NCI-H2171 treated with DMSO at 0.1 percent for 48 hours (cell line): ENCODE measurements at regions not wholly inside any gene's neighbourhood (a gene's known extent, or its start where the extent isn't known, plus 50 kb on each side); places are given as distances from the start of the nearest gene placed in this dataset.
A peak's percentile ranks its signal among the peaks of the same experiment; 100 is the strongest.
"Not testable (repeated sequence)": the region's sequence is repeated elsewhere in the genome, so short reads cannot be mapped to it uniquely, and the experiment has no call there.

Source experiments
- DNase-seq: peaks from one replicate; lab custom pipeline; 2025; lab: John Stamatoyannopoulos, UW

- no peak for DNase-seq
These were observed 51.2 kb upstream of the GPR31 start for GRCh38 chr6:167208819-167209576.

DNA sequence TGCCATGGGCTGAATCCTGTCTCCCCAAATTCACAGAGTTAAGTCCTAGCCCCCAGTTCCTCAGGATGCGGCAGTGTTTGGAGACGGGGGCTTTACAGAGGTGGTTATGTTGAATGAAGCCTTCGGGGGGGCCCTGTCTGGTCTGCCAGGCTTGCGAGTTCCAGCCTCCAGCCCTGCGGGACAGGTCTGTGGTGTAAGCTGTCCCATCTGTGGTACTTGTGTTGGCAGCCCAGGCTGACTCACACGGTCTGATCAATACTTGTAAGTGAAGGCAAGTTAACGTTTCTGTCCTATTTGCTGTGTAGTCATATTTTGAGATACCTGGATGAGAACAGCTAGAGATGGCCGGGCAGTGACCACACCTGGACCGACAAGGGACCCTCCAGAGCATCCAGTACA is 51.8 kb upstream of the GPR31 start:
- no peak for DNase-seq

- peak; percentile 90 for DNase-seq
These were observed 52.9 kb upstream of the GPR31 start for GRCh38 chr6:167210375-167211294.

DNA sequence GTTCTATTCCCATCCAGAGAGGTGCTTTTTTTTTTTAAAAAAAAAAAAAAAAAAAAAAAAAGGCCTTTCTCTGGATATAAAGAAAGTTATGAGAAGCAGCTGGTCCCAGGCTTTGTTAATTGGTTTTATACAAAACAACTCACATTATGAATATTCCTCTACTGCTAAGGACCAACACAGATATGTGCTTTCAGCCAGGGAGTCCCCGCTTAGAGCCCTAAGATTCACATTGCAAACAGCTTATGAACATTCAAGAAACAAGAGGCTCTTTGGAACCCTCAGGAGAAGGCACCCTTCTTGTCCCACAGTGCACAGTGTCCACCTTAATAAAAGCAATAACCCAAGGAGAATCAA is 53.5 kb upstream of the GPR31 start:
- DNase-seq = no peak

DNA sequence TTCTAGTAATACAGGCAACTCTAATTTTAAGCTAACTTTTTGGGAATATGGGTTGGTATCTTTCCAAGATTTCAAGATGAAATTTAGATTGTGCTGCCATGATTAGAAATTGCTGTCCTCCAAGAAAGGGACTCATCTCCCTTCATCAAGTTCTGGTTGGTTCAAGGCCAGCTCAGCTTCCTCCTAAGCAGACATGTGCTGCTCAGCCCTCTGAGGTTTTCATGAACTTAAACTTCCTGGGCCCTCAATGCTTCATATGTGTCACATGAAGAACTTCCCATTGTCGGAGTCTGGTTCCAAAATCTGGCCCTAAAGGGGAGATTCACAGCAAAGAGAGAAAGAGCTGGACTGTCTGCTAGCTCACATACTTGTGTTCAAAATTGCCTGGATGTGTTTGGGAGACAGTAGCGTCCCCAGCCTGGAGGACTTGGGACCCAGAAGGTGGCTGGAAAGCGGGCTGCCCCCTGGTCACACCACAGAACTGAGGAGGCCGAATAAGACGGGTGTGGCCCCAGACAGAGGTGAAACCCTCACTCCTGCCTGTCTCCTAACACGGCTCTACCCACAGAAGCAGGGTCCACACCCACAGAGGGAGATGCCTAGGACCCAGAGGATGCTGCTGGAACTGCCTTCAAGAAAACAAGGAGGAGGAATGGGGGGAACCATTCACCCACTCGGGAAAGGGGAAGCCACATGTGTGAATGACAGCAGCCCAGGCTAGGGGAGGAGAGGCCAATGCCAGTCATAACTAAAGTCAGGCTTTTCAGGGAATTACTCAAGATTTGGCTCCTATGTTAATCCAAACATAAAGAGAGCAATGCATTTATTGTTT is 54.3 kb upstream of the GPR31 start:
- no peak for DNase-seq

DNA sequence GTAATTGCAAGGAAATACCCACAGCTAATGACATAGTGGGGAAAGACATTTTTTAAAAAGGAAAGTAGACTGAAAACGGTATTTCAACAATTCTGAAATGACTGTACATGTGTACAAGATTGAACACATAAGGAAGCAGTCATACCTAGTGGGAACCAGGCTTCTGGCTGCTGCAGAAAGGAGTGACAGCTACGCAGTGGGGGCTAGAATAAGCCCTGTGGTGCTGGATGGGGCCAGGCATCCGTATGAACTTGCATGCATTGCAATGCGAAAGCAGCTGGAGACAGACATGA is 54.9 kb upstream of the GPR31 start:
- DNase-seq = no peak

DNA sequence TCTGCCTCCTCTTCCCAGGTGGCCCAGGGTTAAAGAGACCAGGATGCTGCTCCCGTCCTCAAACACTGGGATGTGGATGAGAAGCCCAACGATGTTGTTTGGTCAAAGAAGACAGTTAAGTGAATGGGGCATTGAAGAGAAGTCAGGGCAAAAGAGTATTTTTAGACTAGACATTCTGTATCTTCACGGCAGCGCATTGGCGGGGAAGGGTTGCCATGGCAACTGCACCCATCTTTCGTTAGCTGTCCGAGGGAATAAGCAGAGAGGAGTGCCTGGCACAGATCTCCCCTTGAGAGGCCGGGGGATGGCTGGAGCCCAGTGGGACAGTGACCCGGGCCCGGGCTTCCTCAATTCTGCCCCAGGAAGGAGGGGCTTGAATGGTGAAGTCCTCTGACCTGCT is 56.4 kb upstream of the GPR31 start:
- DNase-seq = no peak

DNA sequence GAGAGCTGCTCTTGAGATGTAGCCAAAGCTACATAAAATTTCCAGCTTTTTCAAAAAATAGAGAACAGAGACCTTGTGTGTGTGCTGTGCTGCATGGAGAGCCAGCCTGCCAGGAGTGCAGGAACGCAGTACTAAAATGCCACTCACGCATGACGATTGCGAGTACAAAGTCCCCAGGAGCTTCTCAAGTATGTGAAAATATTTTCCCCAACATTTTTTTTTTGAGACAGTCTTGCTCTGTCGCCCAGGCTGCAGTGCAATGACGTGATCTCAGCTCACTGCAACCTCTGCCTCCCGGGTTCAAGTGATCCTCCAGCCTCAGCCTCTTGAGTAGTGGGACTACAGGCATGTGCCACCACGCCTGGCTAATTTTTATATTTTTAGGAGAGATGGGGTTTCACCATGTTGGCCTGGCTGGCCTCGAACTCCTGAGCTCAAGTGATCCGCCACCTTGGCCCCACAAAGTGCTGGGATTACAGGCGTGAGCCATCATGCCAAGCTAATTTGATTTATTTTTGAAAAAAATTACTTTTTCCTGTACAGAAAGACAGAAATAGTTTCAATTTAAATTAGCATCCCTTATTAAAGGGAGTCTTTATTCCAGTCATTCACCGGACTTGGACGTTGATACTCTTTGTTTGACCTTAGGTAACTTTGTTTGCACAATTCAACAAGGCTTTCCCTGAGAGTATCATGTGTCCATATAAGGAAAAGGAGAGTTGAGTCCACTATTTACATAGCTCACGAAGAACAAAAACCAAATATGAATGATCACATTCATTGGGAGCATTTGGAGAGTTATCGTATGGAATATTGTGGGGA is 57.9 kb upstream of the GPR31 start:
- not testable (repeated sequence) for DNase-seq

DNA sequence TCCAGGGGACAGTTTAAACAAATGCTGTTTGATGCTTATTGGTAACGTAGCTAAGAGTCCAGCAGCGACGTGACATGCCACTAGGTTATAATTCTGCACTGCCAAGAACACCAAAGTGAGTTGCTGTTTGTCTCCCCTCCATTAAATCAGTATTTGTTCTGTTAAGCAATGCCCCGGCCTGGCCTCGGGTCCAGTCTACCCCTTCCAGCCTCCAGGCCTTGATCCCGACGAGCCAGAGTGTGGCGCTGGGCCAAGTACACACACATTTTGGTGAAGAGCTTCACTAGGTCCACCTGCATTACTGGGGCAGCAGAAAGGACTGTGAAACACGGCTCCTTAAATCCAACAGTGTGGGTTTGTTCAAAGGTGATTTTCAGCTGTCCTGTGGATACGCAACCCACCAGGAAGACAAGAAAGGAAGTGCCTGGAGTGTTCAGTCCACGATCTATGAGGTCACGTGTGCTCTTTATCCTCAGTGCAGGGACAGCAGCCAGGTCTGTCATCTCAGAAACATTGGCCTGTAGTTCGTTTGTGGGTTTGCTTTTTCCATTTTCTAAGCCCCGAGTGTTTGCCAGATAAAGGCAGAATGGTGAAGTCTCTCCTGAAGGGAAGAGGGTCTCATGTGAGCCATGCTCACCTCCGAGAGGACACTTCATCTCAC is 58.7 kb upstream of the GPR31 start:
- DNase-seq = not testable (repeated sequence)

- DNase-seq = not testable (repeated sequence)
These were observed 59.3 kb upstream of the GPR31 start for GRCh38 chr6:167217073-167217472.

GRCh38 chr6:167217951-167218759 is 60.4 kb upstream of the GPR31 start:
- peak; percentile 62 for DNase-seq

DNA sequence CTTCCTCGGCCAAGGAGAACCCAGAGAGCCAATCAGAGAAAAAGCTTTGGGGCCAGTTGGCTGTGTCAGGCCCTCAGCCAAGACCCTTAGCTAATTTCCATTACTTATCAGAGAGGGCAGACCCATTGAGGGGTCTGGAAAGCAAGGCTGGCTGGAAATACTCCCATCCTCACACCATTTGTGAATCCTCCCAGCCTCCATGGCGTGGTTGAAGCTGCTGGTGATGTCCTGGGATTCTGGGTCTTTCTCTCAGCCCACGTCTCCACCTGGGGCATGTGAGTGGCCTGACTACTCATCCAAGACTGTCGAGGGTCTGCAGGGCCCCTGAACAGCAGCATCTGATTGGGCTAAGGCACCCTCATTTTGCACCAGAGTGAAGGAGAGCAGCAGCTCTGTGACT is 61.3 kb upstream of the GPR31 start:
- DNase-seq = not testable (repeated sequence)

DNA sequence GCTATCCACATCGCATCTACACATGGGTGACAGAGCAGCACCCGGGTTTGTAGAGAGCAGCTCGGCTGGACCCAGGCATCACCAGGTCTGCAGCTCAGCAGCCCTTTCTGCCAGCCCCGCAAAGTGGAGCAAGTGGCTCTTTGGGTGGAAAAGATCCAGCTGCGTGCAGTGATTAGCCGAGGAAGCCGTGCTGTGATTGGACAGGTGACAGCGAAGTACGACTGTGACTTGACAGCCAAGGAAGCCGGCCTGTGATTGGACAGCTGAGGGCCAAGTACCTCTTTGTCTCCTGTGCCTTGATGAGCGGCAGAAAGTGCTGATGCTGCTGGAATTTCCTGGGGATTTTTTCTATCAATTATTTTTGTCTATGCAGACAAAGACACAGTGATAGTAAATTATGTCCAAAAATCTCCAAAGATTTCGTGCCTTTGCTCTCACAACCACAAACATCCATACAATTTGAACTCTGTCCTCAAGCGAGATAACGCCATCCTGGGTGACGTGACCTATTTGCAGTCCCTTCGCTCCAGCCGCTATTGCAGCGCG is 62.3 kb upstream of the GPR31 start:
- no peak for DNase-seq

GRCh38 chr6:167221400-167222201 is 63.8 kb upstream of the GPR31 start:
- DNase-seq = no peak

- peak; percentile 65 for DNase-seq
These were observed 65.3 kb upstream of the UNC93A start for GRCh38 chr6:167225566-167226382.

GRCh38 chr6:167226383-167226685 is 64.8 kb upstream of the UNC93A start:
- no peak for DNase-seq

- DNase-seq = no peak
These were observed 64.3 kb upstream of the UNC93A start for GRCh38 chr6:167226791-167227190.

- DNase-seq = no peak
These were observed 63.1 kb upstream of the UNC93A start for GRCh38 chr6:167227984-167228383.
